HEK293T (cell line): ENCODE measurements at regions not wholly inside any gene's neighbourhood (a gene's known extent, or its start where the extent isn't known, plus 50 kb on each side); places are given as distances from the start of the nearest gene placed in this dataset.

Experiments
- CTCF ChIA-PET: fragments of 350-600 bp; formaldehyde crosslinking; extraction: SDS; loops from one replicate; lab custom pipeline; 2021; ENCODE audit warnings: antibody characterized with exemption, inconsistent platforms; lab: Yijun Ruan, JAX
- POLR2A ChIA-PET: fragments of 350-600 bp; formaldehyde crosslinking; extraction: SDS; loops from one replicate; lab custom pipeline; 2020; ENCODE audit warnings: antibody characterized with exemption, inconsistent platforms; lab: Yijun Ruan, JAX
- DNase-seq: peaks from one replicate; pipeline ENCODE4 v3.0.0; 2012; ENCODE audit warnings: mixed read lengths; ENCODE audit errors: extremely low spot score
- ARNT ChIP-seq: fragments of 450-650 bp; IDR thresholded peaks from 2 replicates; pipeline ENCODE4 v1.6.1; 2017; ENCODE audit warnings: mild to moderate bottlenecking
- BHLHE40 ChIP-seq: fragments of 450-650 bp; IDR thresholded peaks from 2 replicates; pipeline ENCODE4 v1.6.1; 2016; ENCODE audit warnings: mild to moderate bottlenecking, moderate library complexity, borderline replicate concordance
- CTBP1 ChIP-seq: fragments of 450-650 bp; IDR thresholded peaks from 2 replicates; pipeline ENCODE4 v1.6.1; 2016; ENCODE audit warnings: borderline replicate concordance
- ELF4 ChIP-seq: fragments of 450-650 bp; IDR thresholded peaks from 2 replicates; pipeline ENCODE4 v1.6.1; 2017; ENCODE audit warnings: antibody characterized with exemption
- FOXA1 ChIP-seq: fragments of 450-650 bp; IDR thresholded peaks from 2 replicates; pipeline ENCODE4 v1.6.1; 2016; ENCODE audit warnings: mild to moderate bottlenecking
- FOXK2 ChIP-seq: fragments of 450-650 bp; IDR thresholded peaks from 2 replicates; pipeline ENCODE4 v1.6.1; 2016; ENCODE audit warnings: mild to moderate bottlenecking
- FOXM1 ChIP-seq: fragments of 450-650 bp; IDR thresholded peaks from 2 replicates; pipeline ENCODE4 v1.6.1; 2017; ENCODE audit warnings: mild to moderate bottlenecking, borderline replicate concordance
- HDGF ChIP-seq: fragments of 450-650 bp; IDR thresholded peaks from 2 replicates; pipeline ENCODE4 v1.6.1; 2017; ENCODE audit warnings: antibody characterized with exemption, borderline replicate concordance
- L3MBTL2 ChIP-seq: fragments of 450-650 bp; conservative IDR thresholded peaks from 2 replicates; pipeline ENCODE4 v1.6.1; 2016; ENCODE audit warnings: mild to moderate bottlenecking
- LEF1 ChIP-seq: fragments of 450-650 bp; IDR thresholded peaks from 2 replicates; pipeline ENCODE4 v1.6.1; 2017; ENCODE audit warnings: mild to moderate bottlenecking, borderline replicate concordance
- NFRKB ChIP-seq: fragments of 450-650 bp; IDR thresholded peaks from 2 replicates; pipeline ENCODE4 v1.6.1; 2016; ENCODE audit warnings: mild to moderate bottlenecking, moderate library complexity
- PKNOX1 ChIP-seq: fragments of 450-650 bp; IDR thresholded peaks from 2 replicates; pipeline ENCODE4 v1.6.1; 2016
- SP1 ChIP-seq: fragments of 450-650 bp; IDR thresholded peaks from 2 replicates; pipeline ENCODE4 v1.6.1; 2017
- SUZ12 ChIP-seq: fragments of 450-650 bp; IDR thresholded peaks from 2 replicates; pipeline ENCODE4 v1.6.1; 2016; ENCODE audit warnings: mild to moderate bottlenecking
- TARDBP ChIP-seq: fragments of 450-650 bp; IDR thresholded peaks from 2 replicates; pipeline ENCODE4 v1.6.1; 2016
- ZNF384 ChIP-seq: fragments of 450-650 bp; IDR thresholded peaks from 2 replicates; pipeline ENCODE4 v1.6.1; 2016

- ChIA-PET CTCF (no interaction called here), POLR2A (no interaction called here)
- TF ChIP-seq CTBP1 (no peak), BHLHE40 (no peak), NFRKB (no peak), PKNOX1 (no peak), FOXM1 (no peak), TARDBP (no peak)
- DNase-seq: no peak
Measured at GRCh38 chr18:55794288-55795052, 206.5 kb upstream of the TCF4 start.

GRCh38 chr18:55790296-55790695 lies 202.3 kb upstream of the TCF4 start:
- TF ChIP-seq TARDBP (no peak), FOXA1 (no peak), ZNF384 (no peak), LEF1 (no peak), BHLHE40 (no peak), FOXK2 (no peak), HDGF (no peak), ARNT (no peak), SP1 (no peak), CTBP1 (no peak)
- POLR2A ChIA-PET: no interaction called here
- CTCF ChIA-PET: no interaction called here
- DNase-seq: no peak

GRCh38 chr18:55787536-55788073 lies 199.6 kb upstream of the TCF4 start:
- ChIA-PET POLR2A (no interaction called here), CTCF (no interaction called here)
- no peak for DNase-seq
- TF ChIP-seq FOXK2: no peak
- no peak for TF ChIP-seq NFRKB
- TF ChIP-seq FOXA1: no peak
- TF ChIP-seq LEF1: no peak
- TF ChIP-seq CTBP1: no peak
- no peak for TF ChIP-seq FOXM1

- CTCF ChIA-PET: no interaction called here
- no peak for TF ChIP-seq ZNF384
- no peak for TF ChIP-seq FOXK2
- TF ChIP-seq FOXA1: no peak
- TF ChIP-seq TARDBP: no peak
- no peak for TF ChIP-seq SUZ12
- TF ChIP-seq SP1: no peak
- no peak for TF ChIP-seq BHLHE40
- TF ChIP-seq LEF1: no peak
- no peak for TF ChIP-seq FOXM1
- no peak for TF ChIP-seq L3MBTL2
- no peak for TF ChIP-seq CTBP1
- no peak for TF ChIP-seq PKNOX1
- no peak for TF ChIP-seq NFRKB
- TF ChIP-seq HDGF: no peak
- no peak for TF ChIP-seq ELF4
- TF ChIP-seq ARNT: no peak
- no peak for DNase-seq
- POLR2A ChIA-PET: no interaction called here
Measured at GRCh38 chr18:55786651-55787272, 198.8 kb upstream of the TCF4 start.

GRCh38 chr18:55783921-55784320 lies 195.9 kb upstream of the TCF4 start:
- DNase-seq: no peak
- ChIA-PET CTCF (interaction anchor here (1.2 kb wide), 1 partner anchor 549 kb away, joined by 3 read pairs; no protein-coding TSS in a partner anchor), POLR2A (no interaction called here)
- TF ChIP-seq FOXA1 (no peak), LEF1 (no peak), L3MBTL2 (no peak), ZNF384 (no peak), SP1 (no peak), SUZ12 (no peak), FOXK2 (no peak), ELF4 (no peak)

GRCh38 chr18:55781481-55781957 lies 193.5 kb upstream of the TCF4 start:
- POLR2A ChIA-PET: no interaction called here
- CTCF ChIA-PET: interaction anchor here (0.6 to 1.5 kb wide), 6 partner anchors 45 to 547 kb away, joined by 3 to 7 read pairs (median 3); no protein-coding TSS in a partner anchor
- peak; percentile 40 for DNase-seq
- no peak for TF ChIP-seq HDGF
- no peak for TF ChIP-seq ZNF384
- TF ChIP-seq ELF4: no peak
- no peak for TF ChIP-seq BHLHE40
- TF ChIP-seq L3MBTL2: no peak
- no peak for TF ChIP-seq NFRKB
- no peak for TF ChIP-seq SP1
- no peak for TF ChIP-seq CTBP1
- TF ChIP-seq TARDBP: no peak
- no peak for TF ChIP-seq FOXM1
- TF ChIP-seq PKNOX1: no peak
- no peak for TF ChIP-seq ARNT
- no peak for TF ChIP-seq FOXK2
